GM18502 (cell line): ENCODE measurements at regions not wholly inside any gene's neighbourhood (a gene's known extent, or its start where the extent isn't known, plus 50 kb on each side); places are given as distances from the start of the nearest gene placed in this dataset.
"Not testable (repeated sequence)": the region's sequence is repeated elsewhere in the genome, so short reads cannot be mapped to it uniquely, and the experiment has no call there.

Source experiments
- ATAC-seq: cut with Tn5 transposase; IDR thresholded peaks from one replicate; pipeline ENCODE4 v1.9.1; 2021; ENCODE audit warnings: mild to moderate bottlenecking; ENCODE audit not compliant: unreplicated experiment, poor library complexity

- no peak for ATAC-seq
These were observed 135.6 kb downstream of the NUFIP1 start for GRCh38 chr13:44853641-44854040.

GRCh38 chr13:44848920-44849676, 140.2 kb downstream of the NUFIP1 start:
- no peak for ATAC-seq

GRCh38 chr13:44845281-44846058, 143.8 kb downstream of the NUFIP1 start:
- ATAC-seq: not testable (repeated sequence)

- ATAC-seq: no peak
These were observed 144.5 kb downstream of the NUFIP1 start for GRCh38 chr13:44844786-44845185.

GRCh38 chr13:44843403-44843802, 145.9 kb downstream of the NUFIP1 start:
- ATAC-seq: no peak

- ATAC-seq: no peak
These were observed 147.1 kb downstream of the NUFIP1 start for GRCh38 chr13:44842158-44842557.

- ATAC-seq: no peak
These were observed 149.1 kb downstream of the NUFIP1 start for GRCh38 chr13:44840131-44840530.

- ATAC-seq: no peak
These were observed 152.0 kb downstream of the NUFIP1 start for GRCh38 chr13:44837250-44837649.

GRCh38 chr13:44834404-44834803, 154.9 kb downstream of the NUFIP1 start:
- no peak for ATAC-seq

- no peak for ATAC-seq
These were observed 155.6 kb downstream of the NUFIP1 start for GRCh38 chr13:44833626-44834025.

- ATAC-seq: no peak
These were observed 156.1 kb downstream of the NUFIP1 start for GRCh38 chr13:44833139-44833538.

GRCh38 chr13:44826591-44827350, 162.5 kb downstream of the NUFIP1 start:
- no peak for ATAC-seq

GRCh38 chr13:44825953-44826352, 163.3 kb downstream of the NUFIP1 start:
- no peak for ATAC-seq

GRCh38 chr13:44823555-44823954, 165.7 kb downstream of the NUFIP1 start:
- not testable (repeated sequence) for ATAC-seq

- no peak for ATAC-seq
These were observed 167.0 kb downstream of the NUFIP1 start for GRCh38 chr13:44822291-44822690.

- no peak for ATAC-seq
These were observed 169.5 kb downstream of the NUFIP1 start for GRCh38 chr13:44819772-44820171.

- no peak for ATAC-seq
These were observed 170.0 kb downstream of the NUFIP1 start for GRCh38 chr13:44819245-44819644.

- ATAC-seq: no peak
These were observed 170.8 kb downstream of the NUFIP1 start for GRCh38 chr13:44818428-44818827.

- ATAC-seq: no peak
These were observed 171.3 kb downstream of the NUFIP1 start for GRCh38 chr13:44818016-44818415.

GRCh38 chr13:44817131-44817671, 172.1 kb downstream of the NUFIP1 start:
- ATAC-seq: no peak

GRCh38 chr13:44816701-44817100, 172.6 kb downstream of the NUFIP1 start:
- ATAC-seq: no peak
